Neutrophil (primary cell): ENCODE measurements at regions not wholly inside any gene's neighbourhood (a gene's known extent, or its start where the extent isn't known, plus 50 kb on each side); places are given as distances from the start of the nearest gene placed in this dataset.

Experiments used
- H3K27ac ChIP-seq: fragments of 200-600 bp; sonication (generic); 2 replicates; pipeline ENCODE4 v1.5.1; 2016; ENCODE audit warnings: mild to moderate bottlenecking, moderate library complexity
- H3K27me3 ChIP-seq: fragments of 200-600 bp; sonication (generic); 2 replicates; pipeline ENCODE4 v1.6.0; 2016; ENCODE audit warnings: mild to moderate bottlenecking
- H3K36me3 ChIP-seq: fragments of 200-600 bp; sonication (generic); 2 replicates; pipeline ENCODE4 v1.5.1; 2017
- H3K4me1 ChIP-seq, 2 experiments: fragments of 200-600 bp in 1 of 2; sonication (generic) in 1 of 2; 1 replicate in 1 of 2; 2 replicates in 1 of 2; pipeline versions ENCODE4 v1.5.1 to v1.6.1; 2013 to 2016; ENCODE audit warnings: low read depth in 1 of 2, low read length in 1 of 2, mild to moderate bottlenecking in 1 of 2, moderate library complexity in 1 of 2; ENCODE audit not compliant: control insufficient read depth in 1 of 2, insufficient read depth in 1 of 2
- H3K4me3 ChIP-seq, 2 experiments: fragments of 200-600 bp in 1 of 2; sonication (generic) in 1 of 2; 1 replicate in 1 of 2; 2 replicates in 1 of 2; pipeline ENCODE4 v1.5.1; 2013 to 2016; ENCODE audit warnings: low read depth in 1 of 2, low read length in 1 of 2, mild to moderate bottlenecking in 1 of 2, moderate library complexity in 1 of 2
- H3K9me3 ChIP-seq: fragments of 200-600 bp; sonication (generic); 2 replicates; pipeline ENCODE4 v1.5.1; 2016
- TF ChIP-seq, protein P1 (sequence below): fragments of 200-600 bp; sonication (generic); IDR thresholded peaks from 2 replicates; pipeline ENCODE4 v1.5.1; 2016; ENCODE audit warnings: antibody characterized with exemption

DNA sequence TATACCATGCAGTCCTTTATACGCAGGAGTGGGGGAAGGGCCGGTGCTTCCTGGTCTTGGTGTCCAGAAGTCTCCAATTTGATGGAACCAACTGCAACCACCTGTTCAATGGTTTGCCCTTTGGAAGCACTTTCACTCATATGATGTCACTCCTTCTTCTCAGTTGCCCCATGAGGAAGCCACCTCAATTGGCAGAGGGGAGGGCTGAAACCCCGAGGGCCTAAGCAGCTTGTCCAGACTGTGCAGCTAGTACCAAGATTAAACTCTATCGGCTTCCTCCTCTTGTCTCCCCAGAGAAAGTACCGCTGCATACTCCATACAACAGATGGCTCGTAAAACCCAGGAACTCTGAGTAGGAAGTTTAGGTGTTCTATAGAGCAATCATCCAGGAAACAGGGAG is 789.4 kb downstream of the TYW1 start:
- TF ChIP-seq, protein P1, sequence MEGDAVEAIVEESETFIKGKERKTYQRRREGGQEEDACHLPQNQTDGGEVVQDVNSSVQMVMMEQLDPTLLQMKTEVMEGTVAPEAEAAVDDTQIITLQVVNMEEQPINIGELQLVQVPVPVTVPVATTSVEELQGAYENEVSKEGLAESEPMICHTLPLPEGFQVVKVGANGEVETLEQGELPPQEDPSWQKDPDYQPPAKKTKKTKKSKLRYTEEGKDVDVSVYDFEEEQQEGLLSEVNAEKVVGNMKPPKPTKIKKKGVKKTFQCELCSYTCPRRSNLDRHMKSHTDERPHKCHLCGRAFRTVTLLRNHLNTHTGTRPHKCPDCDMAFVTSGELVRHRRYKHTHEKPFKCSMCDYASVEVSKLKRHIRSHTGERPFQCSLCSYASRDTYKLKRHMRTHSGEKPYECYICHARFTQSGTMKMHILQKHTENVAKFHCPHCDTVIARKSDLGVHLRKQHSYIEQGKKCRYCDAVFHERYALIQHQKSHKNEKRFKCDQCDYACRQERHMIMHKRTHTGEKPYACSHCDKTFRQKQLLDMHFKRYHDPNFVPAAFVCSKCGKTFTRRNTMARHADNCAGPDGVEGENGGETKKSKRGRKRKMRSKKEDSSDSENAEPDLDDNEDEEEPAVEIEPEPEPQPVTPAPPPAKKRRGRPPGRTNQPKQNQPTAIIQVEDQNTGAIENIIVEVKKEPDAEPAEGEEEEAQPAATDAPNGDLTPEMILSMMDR = no peak
- H3K4me3 ChIP-seq = no peak overlapping the region
- no peaks in the 10 kb centered on the region for H3K27me3 ChIP-seq
- H3K36me3 ChIP-seq = no peaks in the 10 kb centered on the region
- no peaks in the 10 kb centered on the region for H3K4me1 ChIP-seq
- H3K9me3 ChIP-seq = no peaks in the 10 kb centered on the region
- no peak overlapping the region for H3K27ac ChIP-seq

DNA sequence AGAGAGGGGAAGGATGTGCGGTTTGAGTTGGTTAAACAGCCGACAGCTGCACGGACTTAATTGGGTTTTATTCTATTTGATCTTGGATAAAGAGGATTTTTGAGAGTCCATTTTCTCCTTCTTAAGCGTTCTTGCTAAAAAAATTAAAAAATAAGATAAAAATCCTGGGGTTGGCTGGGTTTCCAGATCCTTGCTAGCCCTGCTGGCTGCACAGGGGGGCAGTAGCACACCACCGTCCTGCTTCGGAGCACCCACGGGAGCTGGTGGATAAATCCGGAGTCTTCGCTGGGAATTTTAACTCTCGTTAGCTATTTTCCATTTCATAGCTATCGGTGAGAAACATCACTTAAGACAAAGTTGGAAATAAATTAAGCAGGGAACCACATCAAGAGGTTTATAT is 792.0 kb downstream of the TYW1 start:
- Histone ChIP-seq H3K27me3 (no peaks in the 10 kb centered on the region), H3K4me1 (no peaks in the 10 kb centered on the region), H3K9me3 (no peaks in the 10 kb centered on the region), H3K27ac (no peak overlapping the region), H3K36me3 (no peaks in the 10 kb centered on the region), H3K4me3 (no peak overlapping the region)
- TF ChIP-seq, protein P1 = no peak

DNA sequence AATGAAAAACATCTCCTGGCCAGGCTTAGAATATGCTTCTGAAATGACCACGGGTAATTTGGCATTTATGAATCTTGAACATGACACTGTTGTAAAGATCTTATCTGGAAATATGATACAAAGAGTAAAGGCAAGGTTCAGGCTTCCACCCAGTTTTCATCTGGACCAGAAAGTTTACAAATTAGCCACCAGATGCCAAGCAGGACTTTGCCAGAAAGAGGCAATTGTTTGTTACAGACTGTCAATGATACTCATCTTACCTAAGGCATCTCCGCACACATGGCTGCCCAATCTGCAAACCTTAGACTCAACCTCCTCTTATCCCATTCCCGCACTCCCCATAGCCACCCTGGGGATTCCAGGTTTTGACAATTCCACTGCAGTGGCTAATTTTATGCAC is 795.3 kb downstream of the TYW1 start:
- TF ChIP-seq, protein P1 = no peak
- no peaks in the 10 kb centered on the region for H3K36me3 ChIP-seq
- H3K4me3 ChIP-seq = no peak overlapping the region
- no peaks in the 10 kb centered on the region for H3K4me1 ChIP-seq
- H3K27ac ChIP-seq = no peak overlapping the region
- H3K9me3 ChIP-seq = no peaks in the 10 kb centered on the region
- no peaks in the 10 kb centered on the region for H3K27me3 ChIP-seq

DNA sequence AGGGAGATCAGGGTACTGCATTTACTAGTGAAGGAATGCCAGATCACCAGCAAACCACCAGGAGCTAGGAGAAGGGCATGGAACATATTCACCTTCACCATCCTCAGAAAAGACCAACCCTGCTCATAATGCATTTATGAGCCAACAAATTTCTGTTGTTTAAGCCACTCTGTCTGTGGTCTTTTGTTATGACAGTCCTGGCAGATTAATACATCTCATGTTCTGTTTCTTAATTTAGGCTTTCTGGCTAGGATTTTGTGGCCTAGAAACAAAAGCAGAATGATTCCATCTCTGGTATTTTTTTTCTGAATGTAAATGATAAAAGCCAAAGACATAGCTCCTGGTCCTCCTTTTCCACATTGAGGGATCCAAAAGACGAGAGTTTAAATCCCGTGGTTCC is 797.9 kb downstream of the TYW1 start:
- Histone ChIP-seq H3K27me3 (no peaks in the 10 kb centered on the region), H3K4me3 (no peak overlapping the region), H3K36me3 (no peaks in the 10 kb centered on the region), H3K4me1 (no peaks in the 10 kb centered on the region), H3K27ac (no peak overlapping the region), H3K9me3 (no peaks in the 10 kb centered on the region)
- TF ChIP-seq, protein P1 = no peak

DNA sequence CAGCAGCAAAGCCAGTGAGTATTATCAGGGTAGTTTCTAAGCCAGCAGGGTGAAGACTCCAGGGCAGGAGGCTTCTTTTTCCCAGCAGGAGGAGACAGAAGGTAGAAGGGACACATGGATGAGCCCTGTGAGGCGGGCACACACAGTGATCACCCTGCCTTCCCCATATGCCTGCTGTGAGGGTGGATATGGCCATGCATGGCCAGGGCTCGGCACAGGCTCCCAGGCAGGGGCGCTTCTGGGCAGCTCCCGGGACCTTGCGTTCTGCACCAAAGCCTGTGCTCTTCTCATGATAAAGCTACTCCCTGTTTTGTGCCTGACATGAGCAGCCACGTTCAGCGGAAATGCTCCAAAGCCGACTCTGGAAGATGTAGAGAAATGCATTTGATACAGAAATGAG is 807.2 kb downstream of the TYW1 start:
- TF ChIP-seq, protein P1 = no peak
- Histone ChIP-seq H3K4me1 (no peaks in the 10 kb centered on the region), H3K27ac (no peak overlapping the region), H3K4me3 (no peak overlapping the region), H3K9me3 (no peaks in the 10 kb centered on the region), H3K36me3 (no peaks in the 10 kb centered on the region), H3K27me3 (no peaks in the 10 kb centered on the region)

DNA sequence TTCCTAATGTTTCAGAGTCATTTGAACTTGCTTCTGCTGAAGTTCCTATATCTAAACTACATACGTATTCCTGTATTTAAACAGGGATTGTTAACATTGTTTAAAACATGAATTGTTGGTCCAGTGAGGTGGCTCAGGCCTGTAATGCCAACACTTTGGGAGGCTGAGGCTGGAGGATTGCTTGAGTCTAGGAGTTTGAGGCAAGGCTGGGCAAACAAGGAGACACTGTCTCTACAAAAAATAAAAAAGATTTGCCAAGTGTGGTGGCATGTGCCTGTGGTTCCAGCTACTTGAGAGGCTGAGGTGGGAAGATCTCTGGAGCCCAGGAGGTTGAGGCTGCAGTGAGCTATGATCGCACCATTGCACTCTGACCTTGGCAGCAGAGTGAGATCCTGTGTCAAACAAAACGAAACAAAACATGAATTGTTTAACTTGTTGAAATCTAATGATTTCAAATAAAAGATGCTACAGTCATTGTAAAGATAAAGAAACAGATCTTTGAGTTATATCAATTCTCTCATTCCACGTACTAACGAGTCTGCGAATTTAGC is 809.4 kb downstream of the TYW1 start:
- no peak overlapping the region for H3K4me3 ChIP-seq
- no peaks in the 10 kb centered on the region for H3K9me3 ChIP-seq
- no peak overlapping the region for H3K27ac ChIP-seq
- TF ChIP-seq, protein P1 = no peak
- no peaks in the 10 kb centered on the region for H3K36me3 ChIP-seq
- no peaks in the 10 kb centered on the region for H3K27me3 ChIP-seq
- no peaks in the 10 kb centered on the region for H3K4me1 ChIP-seq
